SK-N-SH (cell line): ENCODE measurements at regions not wholly inside any gene's neighbourhood (a gene's known extent, or its start where the extent isn't known, plus 50 kb on each side); places are given as distances from the start of the nearest gene placed in this dataset.

ENCODE experiments used
- CTCF ChIA-PET: fragments of 300-600, 350-600 bp; formaldehyde crosslinking; extraction: SDS; loops from one replicate; lab custom pipeline; 2021; lab: Yijun Ruan, JAX
- POLR2A ChIA-PET: fragments of 350-600 bp; sonication (Branson Sonifier 250); formaldehyde crosslinking; extraction: SDS; loops from one replicate; lab custom pipeline; 2020; ENCODE audit warnings: antibody characterized with exemption, inconsistent platforms; lab: Yijun Ruan, JAX
- DNase-seq: peaks from one replicate; pipeline ENCODE4 v3.0.0; 2012
- H2AFZ ChIP-seq: fragments of 200-600 bp; sonication (generic); 2 replicates; pipeline ENCODE4 v1.8.1; 2016; ENCODE audit warnings: antibody characterized with exemption, mild to moderate bottlenecking, low read depth
- H3F3A ChIP-seq: fragments of 200-600 bp; sonication (generic); replicated peaks from 2 replicates; pipeline ENCODE3; 2016; ENCODE audit warnings: antibody characterized with exemption, mild to moderate bottlenecking; ENCODE audit not compliant: insufficient read depth
- H3K27ac ChIP-seq, 2 experiments: fragments of 200-500 bp in 1 of 2; fragments of 200-600 bp in 1 of 2; sonication (Bioruptor generic) in 1 of 2; sonication (generic), shearing (Covaris generic) in 1 of 2; 2 replicates each; pipeline versions ENCODE4 v1.5.1 to v1.6.1; 2014 to 2016; ENCODE audit warnings: low read depth in 2 of 2, inconsistent platforms in 1 of 2, low read length in 1 of 2, mild to moderate bottlenecking in 1 of 2, mixed read lengths in 1 of 2
- H3K27me3 ChIP-seq: fragments of 200-600 bp; sonication (generic), shearing (Covaris generic); 2 replicates; pipeline ENCODE4 v1.6.1; 2016; ENCODE audit warnings: mixed run types; ENCODE audit not compliant: insufficient read depth
- H3K36me3 ChIP-seq, 2 experiments: fragments of 200-500 bp in 1 of 2; fragments of 200-600 bp in 1 of 2; sonication (Bioruptor generic) in 1 of 2; sonication (generic) in 1 of 2; replicated peaks in 1 of 2; 2 replicates each; pipeline versions ENCODE3 to v1.5.1; 2014 to 2016; ENCODE audit warnings: low read length in 1 of 2, mild to moderate bottlenecking in 1 of 2; ENCODE audit not compliant: insufficient read depth in 2 of 2, control insufficient read depth in 1 of 2
- H3K4me1 ChIP-seq, 2 experiments: fragments of 200-500 bp in 1 of 2; fragments of 200-600 bp in 1 of 2; sonication (Bioruptor generic) in 1 of 2; sonication (generic), shearing (Covaris generic) in 1 of 2; 2 replicates each; pipeline versions ENCODE4 v1.5.1 to v1.6.1; 2014 to 2016; ENCODE audit warnings: low read depth in 1 of 2, low read length in 1 of 2, mixed run types in 1 of 2; ENCODE audit not compliant: insufficient read depth in 2 of 2, control insufficient read depth in 1 of 2
- H3K4me2 ChIP-seq: fragments of 200-600 bp; sonication (generic), shearing (Covaris generic); 2 replicates; pipeline ENCODE4 v1.6.1; 2017; ENCODE audit warnings: mixed run types
- H3K4me3 ChIP-seq, 2 experiments: fragments of 200-500 bp in 1 of 2; fragments of 200-600 bp in 1 of 2; sonication (Bioruptor generic) in 1 of 2; sonication (generic), shearing (Covaris generic) in 1 of 2; 2 replicates each; pipeline versions ENCODE4 v1.5.1 to v1.8.1; 2014 to 2016; ENCODE audit warnings: low read depth in 2 of 2, inconsistent platforms in 1 of 2, low read length in 1 of 2, mild to moderate bottlenecking in 1 of 2, mixed read lengths in 1 of 2, moderate library complexity in 1 of 2
- H3K79me2 ChIP-seq: fragments of 200-600 bp; sonication (generic); 2 replicates; pipeline ENCODE4 v1.8.1; 2017; ENCODE audit warnings: mild to moderate bottlenecking; ENCODE audit not compliant: insufficient read depth
- H3K9ac ChIP-seq: fragments of 200-600 bp; sonication (generic); 2 replicates; pipeline ENCODE4 v1.6.1; 2017; ENCODE audit warnings: mixed run types
- H3K9me2 ChIP-seq: fragments of 200-600 bp; sonication (generic); 2 replicates; pipeline ENCODE4 v1.6.1; 2017; ENCODE audit warnings: mixed run types
- H3K9me3 ChIP-seq: fragments of 200-600 bp; sonication (generic); 2 replicates; pipeline ENCODE4 v1.6.1; 2017; ENCODE audit warnings: mixed run types, mild to moderate bottlenecking, moderate library complexity
- H4K20me1 ChIP-seq: fragments of 200-600 bp; sonication (generic); 2 replicates; pipeline ENCODE4 v1.6.1; 2017; ENCODE audit warnings: mild to moderate bottlenecking, mixed run types; ENCODE audit not compliant: insufficient read depth
- CTCF ChIP-seq: fragments of 200-600 bp; sonication (generic); IDR thresholded peaks from 2 replicates; pipeline ENCODE4 v1.6.1; 2017; ENCODE audit warnings: antibody characterized with exemption, mild to moderate bottlenecking, moderate library complexity
- EZH2phosphoT487 ChIP-seq: fragments of 200-600 bp; sonication (generic); IDR thresholded peaks from 2 replicates; pipeline ENCODE4 v1.6.1; 2017; ENCODE audit warnings: low read depth, mixed run types, mild to moderate bottlenecking, antibody characterized with exemption, moderate library complexity, borderline replicate concordance
- FOSL2 ChIP-seq: IDR thresholded peaks from 2 replicates; pipeline ENCODE4 v1.4.0; 2012; ENCODE audit warnings: low read depth, mild to moderate bottlenecking, moderate library complexity, borderline replicate concordance
- FOXJ3 ChIP-seq: sonication (generic); formaldehyde crosslinking; IDR thresholded peaks from 2 replicates; pipeline ENCODE4 v1.5.1; 2020; ENCODE audit warnings: mild to moderate bottlenecking, missing genetic modification reagents
- FOXM1 ChIP-seq: IDR thresholded peaks from 2 replicates; pipeline ENCODE4 v1.4.0; 2012; ENCODE audit warnings: low read depth, mild to moderate bottlenecking
- GABPA ChIP-seq: IDR thresholded peaks from 2 replicates; pipeline ENCODE4 v1.4.0; 2012; ENCODE audit warnings: low read depth, mild to moderate bottlenecking
- IRF3 ChIP-seq: fragments of 150-350 bp; IDR thresholded peaks from 2 replicates; pipeline ENCODE4 v1.6.1; 2016; ENCODE audit warnings: mild to moderate bottlenecking, low read depth, low read length
- JUND ChIP-seq: IDR thresholded peaks from 2 replicates; pipeline ENCODE4 v1.4.0; 2012
- MAX ChIP-seq: IDR thresholded peaks from 2 replicates; pipeline ENCODE4 v1.4.0; 2012; ENCODE audit warnings: low read depth
- NFIC ChIP-seq: IDR thresholded peaks from 2 replicates; pipeline ENCODE4 v1.4.0; 2012; ENCODE audit warnings: borderline replicate concordance
- RAD21 ChIP-seq: IDR thresholded peaks from 2 replicates; pipeline ENCODE4 v1.6.1; 2012; ENCODE audit warnings: mild to moderate bottlenecking, low read length
- RCOR1 ChIP-seq: fragments of 150-350 bp; IDR thresholded peaks from 2 replicates; pipeline ENCODE4 v1.6.1; 2017; ENCODE audit warnings: antibody characterized with exemption, low read length
- RFX5 ChIP-seq: IDR thresholded peaks from 2 replicates; pipeline ENCODE4 v1.6.1; 2012; ENCODE audit warnings: mild to moderate bottlenecking, improper control_type of control experiment, low read length
- RXRA ChIP-seq: IDR thresholded peaks from 2 replicates; pipeline ENCODE4 v1.4.0; 2012; ENCODE audit warnings: low read depth, mild to moderate bottlenecking, borderline replicate concordance
- SMC3 ChIP-seq: IDR thresholded peaks from 2 replicates; pipeline ENCODE4 v1.6.1; 2012; ENCODE audit warnings: low read depth, low read length, improper control_type of control experiment
- TCF12 ChIP-seq: IDR thresholded peaks from 2 replicates; pipeline ENCODE4 v1.4.0; 2012
- TEAD4 ChIP-seq: IDR thresholded peaks from 2 replicates; pipeline ENCODE4 v1.4.0; 2012; ENCODE audit warnings: mild to moderate bottlenecking, borderline replicate concordance; ENCODE audit not compliant: insufficient read depth
- USF1 ChIP-seq: IDR thresholded peaks from 2 replicates; pipeline ENCODE4 v1.4.0; 2012; ENCODE audit warnings: low read depth, borderline replicate concordance
- USF2 ChIP-seq: fragments of 150-350 bp; IDR thresholded peaks from 2 replicates; pipeline ENCODE4 v1.6.1; 2017; ENCODE audit warnings: antibody characterized with exemption, low read length, low read depth, borderline replicate concordance
- ZBTB33 ChIP-seq: IDR thresholded peaks from 2 replicates; pipeline ENCODE4 v1.4.0; 2012; ENCODE audit warnings: low read depth, borderline replicate concordance

- no peaks in the 10 kb centered on the region for H3K27me3 ChIP-seq
- no peak for DNase-seq
- no peaks in the 10 kb centered on the region for H3K9me3 ChIP-seq
- no peak overlapping the region for H3K27ac ChIP-seq
- ChIA-PET POLR2A (no interaction called here), CTCF (no interaction called here)
- no peak for TF ChIP-seq TEAD4
- no peak for TF ChIP-seq EZH2phosphoT487
- no peak for TF ChIP-seq RAD21
- TF ChIP-seq RCOR1: no peak
- no peak for TF ChIP-seq CTCF
- TF ChIP-seq IRF3: no peak
- TF ChIP-seq NFIC: no peak
- TF ChIP-seq TCF12: no peak
- no peak for TF ChIP-seq USF1
- TF ChIP-seq MAX: no peak
- no peak for TF ChIP-seq SMC3
- no peak for TF ChIP-seq GABPA
- TF ChIP-seq RFX5: no peak
- no peak for TF ChIP-seq FOXM1
- no peak for TF ChIP-seq JUND
- TF ChIP-seq ZBTB33: no peak
- no peak for TF ChIP-seq RXRA
- TF ChIP-seq FOXJ3 (CRISPR knock-in tag): no peak
- no peak for TF ChIP-seq FOSL2
- no peak for TF ChIP-seq USF2
- H3K4me1 ChIP-seq: no peaks in the 10 kb centered on the region
- H3K79me2 ChIP-seq: no peaks in the 10 kb centered on the region
- H3K9me2 ChIP-seq: no peaks in the 10 kb centered on the region
- H3K4me2 ChIP-seq: no peak overlapping the region
- H3K36me3 ChIP-seq: no peaks in the 10 kb centered on the region
- no peak overlapping the region for H3K4me3 ChIP-seq
- H2AFZ ChIP-seq: no peak overlapping the region
- H3K9ac ChIP-seq: no peak overlapping the region
- H4K20me1 ChIP-seq: no peaks in the 10 kb centered on the region
- H3F3A ChIP-seq: no peaks in the 10 kb centered on the region
Observed at GRCh38 chr4:163595580-163595979, 101.1 kb downstream of the TMA16 start.
